ENCODE measurements at regions not wholly inside any gene's neighbourhood (a gene's known extent, or its start where the extent isn't known, plus 50 kb on each side); places are given as distances from the start of the nearest gene placed in this dataset.

DNA sequence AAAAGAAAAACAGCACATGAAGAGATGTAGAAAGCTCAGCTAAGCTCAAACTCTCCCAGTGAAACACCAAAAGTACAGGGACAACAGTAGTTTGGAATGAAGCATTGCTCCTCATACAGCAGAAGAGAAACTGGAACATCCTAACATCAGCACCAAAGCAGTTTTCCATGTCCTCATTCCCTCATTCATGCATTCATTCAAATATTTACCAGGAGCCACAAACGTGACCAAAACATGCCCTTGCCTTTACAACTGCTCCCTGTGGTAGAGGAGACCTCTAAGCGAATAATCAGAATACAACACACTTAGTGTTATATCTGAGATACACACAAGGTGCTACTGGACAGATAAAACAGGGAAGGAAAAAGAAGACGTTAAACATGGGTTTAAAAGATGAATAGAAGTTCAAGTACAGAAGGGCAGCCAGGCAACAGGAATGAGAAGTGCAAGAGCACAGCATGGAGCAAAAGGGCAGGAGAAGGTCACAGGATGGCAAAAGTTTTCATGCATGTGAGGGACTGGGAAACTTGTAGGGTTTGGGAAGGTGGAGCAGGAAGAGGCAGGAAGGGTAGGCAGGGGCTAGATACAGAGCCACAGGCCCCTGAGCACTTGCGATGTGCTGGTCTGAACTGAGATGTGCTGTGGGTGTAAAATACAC is 58.5 kb upstream of the LMCD1 start:
- FAIRE-seq: no peak
- no peak for DNase-seq (ENCODE audit: extremely low spot score, insufficient read length, low read depth)

DNA sequence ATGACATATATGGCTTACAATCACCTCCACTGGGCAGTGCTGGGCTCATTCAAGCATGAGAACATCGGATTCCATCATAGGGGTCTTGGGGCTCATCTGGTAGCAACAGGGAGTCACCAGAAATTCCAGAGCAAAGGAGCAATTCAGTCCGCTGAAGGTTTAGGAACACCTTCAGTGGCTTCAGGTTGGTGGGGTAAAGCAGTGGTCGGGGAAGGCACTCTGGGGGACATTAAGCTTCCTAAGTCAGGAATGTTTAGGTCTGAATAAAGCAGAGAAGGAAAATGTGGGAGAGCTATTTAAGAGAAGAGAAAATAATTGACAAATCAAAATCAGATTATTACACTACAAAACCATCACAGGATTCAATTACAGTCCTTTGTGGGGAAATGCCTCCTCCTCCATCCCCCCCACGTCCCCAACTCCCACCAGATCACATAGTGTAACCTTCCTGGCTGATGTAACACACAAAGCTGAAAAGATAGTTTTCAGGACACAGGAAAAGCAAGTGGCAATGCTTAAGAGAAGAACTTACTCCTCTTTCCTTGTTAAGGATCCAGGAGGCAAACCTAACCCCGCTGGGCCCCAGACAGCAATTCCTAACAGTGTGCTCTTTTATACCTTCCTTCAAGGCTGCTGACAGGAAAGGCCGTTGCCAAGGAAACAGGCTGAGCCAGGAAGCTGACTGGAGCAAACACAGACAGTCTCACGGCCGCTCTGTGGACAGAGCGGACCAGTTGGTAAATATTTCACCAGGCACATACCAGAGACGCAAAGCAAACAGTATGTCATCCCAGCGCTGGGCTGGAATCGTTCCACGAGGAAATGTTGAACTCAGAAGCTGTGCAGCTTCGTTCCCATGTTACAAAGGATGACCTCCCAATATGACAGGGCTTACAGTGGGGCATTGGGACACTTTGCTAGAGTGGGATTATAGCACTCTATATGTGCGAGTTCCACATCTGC is 57.5 kb upstream of the LMCD1 start:
- no peak for DNase-seq (ENCODE audit: extremely low spot score, insufficient read length, low read depth)
- no peak for FAIRE-seq

GRCh38 chr3:8444883-8445282 is 56.7 kb upstream of the LMCD1 start:
- no peak for DNase-seq (ENCODE audit: extremely low spot score, insufficient read length, low read depth)
- no peak for FAIRE-seq

GRCh38 chr3:8445861-8446260 is 55.8 kb upstream of the LMCD1 start:
- FAIRE-seq: no peak

DNA sequence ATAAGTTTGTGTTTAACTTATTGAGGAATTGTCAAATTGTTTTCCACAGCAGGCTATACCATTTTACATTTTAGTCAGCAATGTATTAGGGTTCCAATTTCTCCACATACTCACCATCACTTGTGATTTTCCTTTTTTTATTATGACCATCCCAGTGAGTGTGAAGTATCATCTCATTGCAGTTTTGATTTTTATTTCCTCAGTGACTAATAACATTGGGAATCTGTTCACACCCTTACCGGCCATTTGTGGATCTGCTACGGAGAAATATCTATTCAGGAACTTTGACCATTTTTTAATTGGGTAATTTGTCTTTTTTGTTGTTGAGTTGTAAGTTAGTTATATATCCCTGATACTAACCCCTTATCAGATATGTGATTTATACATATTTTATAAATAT is 54.8 kb upstream of the LMCD1 start:
- FAIRE-seq (no peak), DNase-seq (ENCODE audit: extremely low spot score, insufficient read length, low read depth) (no peak)

More at GRCh38 chr3:8445861-8446260, 55.8 kb upstream of the LMCD1 start:
- DNase-seq (ENCODE audit: extremely low spot score, insufficient read length, low read depth): no peak

DNA sequence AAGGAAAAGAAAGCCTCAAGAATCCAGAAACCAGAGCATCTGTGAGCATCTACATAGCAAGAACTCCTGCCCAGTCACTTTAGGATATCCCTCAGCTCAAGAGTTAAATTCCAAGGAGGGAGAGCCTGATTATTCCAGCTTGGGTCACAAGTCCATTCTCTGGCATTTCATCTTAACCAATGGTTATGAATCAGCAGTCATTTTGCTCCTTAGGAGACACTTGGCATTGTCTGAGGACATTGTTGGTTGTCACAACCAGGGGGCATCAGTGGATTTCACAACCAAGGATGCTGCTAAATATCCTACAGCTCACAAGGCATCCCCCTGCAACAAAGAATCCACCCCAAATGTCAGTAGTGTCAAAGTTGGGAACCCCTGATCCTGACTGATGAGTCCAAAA is 51.0 kb upstream of the LMCD1 start:
- FAIRE-seq (no peak), DNase-seq (ENCODE audit: extremely low spot score, insufficient read length, low read depth) (no peak)

DNA sequence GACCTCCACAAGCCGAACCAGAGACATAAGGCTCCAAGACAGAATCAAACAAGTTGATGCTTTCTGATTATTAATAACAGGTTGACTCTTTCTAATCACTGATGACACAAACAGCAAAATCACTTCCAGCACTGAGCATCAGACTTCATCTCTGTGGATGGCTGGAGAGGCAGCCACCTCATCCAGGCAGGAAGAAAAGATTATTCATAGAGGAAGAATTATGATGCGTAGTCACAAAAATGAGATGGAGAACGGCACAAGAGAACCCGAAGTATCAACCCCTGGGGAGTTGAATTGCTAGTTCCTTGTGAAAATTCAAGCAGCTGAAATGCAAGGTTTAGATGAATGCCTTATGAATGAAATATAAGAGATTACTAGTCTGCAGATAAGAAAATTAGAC is 49.9 kb upstream of the LMCD1 start:
- DNase-seq (ENCODE audit: extremely low spot score, insufficient read length, low read depth) (no peak), FAIRE-seq (no peak)

Measured in GM18507 (cell line).